ENCODE measurements at regions not wholly inside any gene's neighbourhood (a gene's known extent, or its start where the extent isn't known, plus 50 kb on each side); places are given as distances from the start of the nearest gene placed in this dataset.
"Not testable (repeated sequence)": the region's sequence is repeated elsewhere in the genome, so short reads cannot be mapped to it uniquely, and the experiment has no call there.

DNA sequence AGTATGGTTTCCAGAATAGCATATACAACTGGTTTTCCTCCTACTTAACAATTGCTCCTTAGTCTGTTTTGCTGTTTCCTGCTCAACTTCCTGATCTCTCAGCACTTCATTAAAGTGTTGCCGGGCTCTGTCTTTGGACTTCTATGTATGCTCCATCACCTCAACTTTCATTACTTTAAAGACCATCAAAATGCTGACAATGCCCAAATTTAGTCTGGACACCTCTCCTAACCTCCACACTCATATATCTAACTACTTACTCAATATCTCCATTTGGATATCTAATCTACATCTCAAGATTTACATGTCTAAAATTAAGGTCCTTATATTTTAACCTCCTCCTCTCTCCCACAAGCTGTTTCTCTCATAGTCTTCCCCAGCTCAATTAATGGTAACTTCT is 54.4 kb upstream of the LGR5 start:
- Mint-ChIP-seq H3K36me3 (ENCODE audit: insufficient read depth, unreplicated experiment) (no peaks in the 10 kb centered on the region), H3K27me3 (ENCODE audit: insufficient read depth, unreplicated experiment) (peaks cover 10% of the 10 kb centered on the region), H3K4me1 (ENCODE audit: low read depth, unreplicated experiment) (no peaks in the 10 kb centered on the region), H3K9me3 (ENCODE audit: unreplicated experiment) (peaks cover 10% of the 10 kb centered on the region), H3K27ac (ENCODE audit: unreplicated experiment) (no peak overlapping the region), H3K4me3 (ENCODE audit: unreplicated experiment) (no peak overlapping the region)
- Histone ChIP-seq H3K4me3 (ENCODE audit: low read depth, low read length) (no peak overlapping the region), H3K4me1 (no peaks in the 10 kb centered on the region), H3K27me3 (replicated peaks; ENCODE audit: control insufficient read depth, insufficient read depth, low read length) (no peaks in the 10 kb centered on the region; the same call in 1 of the 2 replicates), H3K9me3 (peaks cover 3% of the 10 kb centered on the region; the same call in 1 of the 2 replicates), H3K36me3 (ENCODE audit: control insufficient read depth, insufficient read depth, low read length) (no peaks in the 10 kb centered on the region)
- DNase-seq = no peak
- BruUV-seq (replicated peaks) = no TSS peak
- TF ChIP-seq, protein P1, sequence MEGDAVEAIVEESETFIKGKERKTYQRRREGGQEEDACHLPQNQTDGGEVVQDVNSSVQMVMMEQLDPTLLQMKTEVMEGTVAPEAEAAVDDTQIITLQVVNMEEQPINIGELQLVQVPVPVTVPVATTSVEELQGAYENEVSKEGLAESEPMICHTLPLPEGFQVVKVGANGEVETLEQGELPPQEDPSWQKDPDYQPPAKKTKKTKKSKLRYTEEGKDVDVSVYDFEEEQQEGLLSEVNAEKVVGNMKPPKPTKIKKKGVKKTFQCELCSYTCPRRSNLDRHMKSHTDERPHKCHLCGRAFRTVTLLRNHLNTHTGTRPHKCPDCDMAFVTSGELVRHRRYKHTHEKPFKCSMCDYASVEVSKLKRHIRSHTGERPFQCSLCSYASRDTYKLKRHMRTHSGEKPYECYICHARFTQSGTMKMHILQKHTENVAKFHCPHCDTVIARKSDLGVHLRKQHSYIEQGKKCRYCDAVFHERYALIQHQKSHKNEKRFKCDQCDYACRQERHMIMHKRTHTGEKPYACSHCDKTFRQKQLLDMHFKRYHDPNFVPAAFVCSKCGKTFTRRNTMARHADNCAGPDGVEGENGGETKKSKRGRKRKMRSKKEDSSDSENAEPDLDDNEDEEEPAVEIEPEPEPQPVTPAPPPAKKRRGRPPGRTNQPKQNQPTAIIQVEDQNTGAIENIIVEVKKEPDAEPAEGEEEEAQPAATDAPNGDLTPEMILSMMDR (IDR thresholded peaks at IDR 0.05; ENCODE audit: insufficient read depth in 1 of 2, low read depth in 1 of 2, low read length in 1 of 2, severe bottlenecking in 1 of 2, unreplicated experiment in 1 of 2) = no peak
- ChIA-PET POLR2A (no interaction called here), CTCF (no interaction called here)
- intact Hi-C loops (cut with micrococcal nuclease; ENCODE audit: unreplicated experiment) = no loop called here

DNA sequence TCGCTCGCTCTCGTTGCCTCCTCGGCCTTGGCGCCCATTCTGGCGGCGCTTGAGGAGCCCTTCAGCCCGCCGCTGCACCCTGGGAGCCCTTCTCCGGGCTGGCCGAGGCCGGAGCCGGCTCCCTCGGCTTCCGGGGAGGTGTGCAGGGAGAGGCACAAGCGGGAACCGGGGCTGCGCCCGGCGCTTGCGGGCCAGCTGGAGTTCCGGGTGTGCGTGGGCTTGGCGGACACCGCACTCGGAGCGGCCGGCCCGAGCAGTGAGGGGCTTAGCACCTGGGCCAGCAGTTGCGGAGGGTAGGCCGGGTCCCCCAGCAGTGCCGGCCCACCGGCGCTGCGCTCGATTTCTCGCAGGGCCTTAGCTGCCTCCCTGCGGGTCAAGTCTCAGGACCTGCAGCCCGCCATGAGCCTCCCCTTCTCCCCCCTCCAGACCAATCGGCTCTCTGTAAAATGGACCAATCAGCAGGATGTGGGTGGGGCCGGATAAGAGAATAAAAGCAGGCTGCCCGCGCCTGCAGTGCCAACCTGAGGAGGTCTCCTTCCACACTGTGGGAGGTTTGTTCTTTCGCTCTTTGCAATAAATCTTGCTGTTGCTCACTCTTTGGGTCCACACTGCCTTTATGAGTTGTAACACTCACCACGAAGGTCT is 62.8 kb upstream of the LGR5 start:
- H3K9me3 ChIP-seq; intact Hi-C loops (cut with micrococcal nuclease; ENCODE audit: unreplicated experiment); H3K27me3 Mint-ChIP-seq (ENCODE audit: insufficient read depth, unreplicated experiment); H3K36me3 ChIP-seq (ENCODE audit: control insufficient read depth, insufficient read depth, low read length); H3K4me3 Mint-ChIP-seq (ENCODE audit: unreplicated experiment); H3K27me3 ChIP-seq (replicated peaks; ENCODE audit: control insufficient read depth, insufficient read depth, low read length); CTCF ChIA-PET; H3K4me1 ChIP-seq; H3K27ac Mint-ChIP-seq (ENCODE audit: unreplicated experiment); H3K4me3 ChIP-seq (ENCODE audit: low read depth, low read length); DNase-seq; H3K4me1 Mint-ChIP-seq (ENCODE audit: low read depth, unreplicated experiment); H3K36me3 Mint-ChIP-seq (ENCODE audit: insufficient read depth, unreplicated experiment); BruUV-seq (replicated peaks); POLR2A ChIA-PET; H3K9me3 Mint-ChIP-seq (ENCODE audit: unreplicated experiment): not testable (repeated sequence)

DNA sequence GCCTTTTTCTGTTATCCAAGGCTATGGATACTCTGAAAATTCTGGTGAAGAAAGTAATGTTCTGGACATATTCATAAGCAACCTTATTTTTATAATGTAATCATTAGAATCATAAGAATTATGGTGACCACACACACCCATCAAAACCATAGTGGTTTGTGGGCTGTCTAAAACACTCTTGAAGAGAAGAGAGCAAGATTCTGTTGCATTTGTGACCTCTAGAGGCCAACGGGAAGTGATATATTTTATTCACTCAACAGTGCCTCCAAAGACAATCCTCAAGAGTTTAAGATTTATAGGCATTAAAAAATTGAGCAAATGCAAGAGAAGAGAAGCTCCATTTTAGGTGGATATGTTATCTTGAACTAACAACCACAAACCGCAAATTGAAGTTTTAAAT is 68.5 kb upstream of the LGR5 start:
- Histone ChIP-seq H3K4me1 (peaks cover 3% of the 10 kb centered on the region; the same call in 1 of the 2 replicates), H3K27me3 (replicated peaks; ENCODE audit: control insufficient read depth, insufficient read depth, low read length) (no peaks in the 10 kb centered on the region), H3K4me3 (ENCODE audit: low read depth, low read length) (no peak overlapping the region), H3K36me3 (ENCODE audit: control insufficient read depth, insufficient read depth, low read length) (no peaks in the 10 kb centered on the region), H3K9me3 (no peaks in the 10 kb centered on the region)
- peak in 1 of 2 experiments; percentile 2 for DNase-seq
- no peaks in the 10 kb centered on the region for H3K36me3 Mint-ChIP-seq (ENCODE audit: insufficient read depth, unreplicated experiment)
- CTCF ChIA-PET = no interaction called here
- POLR2A ChIA-PET = no interaction called here
- TF ChIP-seq, protein P1 (IDR thresholded peaks at IDR 0.05; ENCODE audit: insufficient read depth in 1 of 2, low read depth in 1 of 2, low read length in 1 of 2, severe bottlenecking in 1 of 2, unreplicated experiment in 1 of 2) = peak in 1 of 2 experiments; percentile 22
- BruUV-seq (replicated peaks) = no TSS peak
- H3K4me3 Mint-ChIP-seq (ENCODE audit: unreplicated experiment) = no peak overlapping the region
- H3K9me3 Mint-ChIP-seq (ENCODE audit: unreplicated experiment) = no peaks in the 10 kb centered on the region
- no peaks in the 10 kb centered on the region for H3K27me3 Mint-ChIP-seq (ENCODE audit: insufficient read depth, unreplicated experiment)
- intact Hi-C loops (cut with micrococcal nuclease; ENCODE audit: unreplicated experiment) = loop anchor here (1.0 kb wide), 2 partner anchors 154 to 246 kb away; no protein-coding TSS in a partner anchor
- no peak overlapping the region for H3K27ac Mint-ChIP-seq (ENCODE audit: unreplicated experiment)
- H3K4me1 Mint-ChIP-seq (ENCODE audit: low read depth, unreplicated experiment) = no peaks in the 10 kb centered on the region

Measured in Caco-2 (cell line).